Fibroblast of mammary gland (primary cell): ENCODE measurements at regions not wholly inside any gene's neighbourhood (a gene's known extent, or its start where the extent isn't known, plus 50 kb on each side); places are given as distances from the start of the nearest gene placed in this dataset.

Source experiments
- DNase-seq: peaks from one replicate; pipeline ENCODE4 v3.0.0-alpha.2; 2010; ENCODE audit warnings: low read depth
- H3K4me3 ChIP-seq: 2 replicates; pipeline ENCODE4 v1.5.1; 2011; ENCODE audit warnings: low read depth, mild to moderate bottlenecking, low read length, moderate library complexity; ENCODE audit not compliant: control insufficient read depth
- TF ChIP-seq, protein P1 (sequence below): conservative IDR thresholded peaks from 2 replicates; pipeline ENCODE4 v1.5.1; 2011; ENCODE audit warnings: low read depth, low read length, inconsistent platforms; ENCODE audit not compliant: control insufficient read depth, insufficient read depth

- TF ChIP-seq, protein P1, sequence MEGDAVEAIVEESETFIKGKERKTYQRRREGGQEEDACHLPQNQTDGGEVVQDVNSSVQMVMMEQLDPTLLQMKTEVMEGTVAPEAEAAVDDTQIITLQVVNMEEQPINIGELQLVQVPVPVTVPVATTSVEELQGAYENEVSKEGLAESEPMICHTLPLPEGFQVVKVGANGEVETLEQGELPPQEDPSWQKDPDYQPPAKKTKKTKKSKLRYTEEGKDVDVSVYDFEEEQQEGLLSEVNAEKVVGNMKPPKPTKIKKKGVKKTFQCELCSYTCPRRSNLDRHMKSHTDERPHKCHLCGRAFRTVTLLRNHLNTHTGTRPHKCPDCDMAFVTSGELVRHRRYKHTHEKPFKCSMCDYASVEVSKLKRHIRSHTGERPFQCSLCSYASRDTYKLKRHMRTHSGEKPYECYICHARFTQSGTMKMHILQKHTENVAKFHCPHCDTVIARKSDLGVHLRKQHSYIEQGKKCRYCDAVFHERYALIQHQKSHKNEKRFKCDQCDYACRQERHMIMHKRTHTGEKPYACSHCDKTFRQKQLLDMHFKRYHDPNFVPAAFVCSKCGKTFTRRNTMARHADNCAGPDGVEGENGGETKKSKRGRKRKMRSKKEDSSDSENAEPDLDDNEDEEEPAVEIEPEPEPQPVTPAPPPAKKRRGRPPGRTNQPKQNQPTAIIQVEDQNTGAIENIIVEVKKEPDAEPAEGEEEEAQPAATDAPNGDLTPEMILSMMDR = no peak
- DNase-seq = no peak
These were observed 321.3 kb upstream of the TMEM229A start for GRCh38 chr7:124354201-124354600.

DNA sequence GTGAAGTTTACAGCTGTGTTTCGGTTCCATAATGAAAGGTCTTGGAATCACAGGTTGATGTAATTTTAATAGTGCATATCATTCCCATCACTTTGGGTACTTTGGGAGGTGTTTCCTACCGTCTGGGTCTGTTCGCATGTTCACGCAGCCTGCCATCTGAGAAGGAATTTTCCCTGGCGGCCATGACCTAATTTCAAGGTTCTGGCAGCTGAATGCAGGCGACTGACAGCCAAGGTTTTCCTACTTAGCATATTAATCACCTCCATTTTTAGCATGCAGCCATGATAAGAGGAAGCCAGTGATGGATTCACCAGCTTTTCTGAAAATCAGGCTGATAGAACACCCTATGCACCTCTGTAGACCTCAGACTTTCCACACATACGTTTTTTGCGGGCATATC, 319.1 kb upstream of the TMEM229A start:
- DNase-seq = no peak
- H3K4me3 ChIP-seq = no peak overlapping the region
- TF ChIP-seq, protein P1 = no peak

More at GRCh38 chr7:124354201-124354600, 321.3 kb upstream of the TMEM229A start:
- no peak overlapping the region for H3K4me3 ChIP-seq

DNA sequence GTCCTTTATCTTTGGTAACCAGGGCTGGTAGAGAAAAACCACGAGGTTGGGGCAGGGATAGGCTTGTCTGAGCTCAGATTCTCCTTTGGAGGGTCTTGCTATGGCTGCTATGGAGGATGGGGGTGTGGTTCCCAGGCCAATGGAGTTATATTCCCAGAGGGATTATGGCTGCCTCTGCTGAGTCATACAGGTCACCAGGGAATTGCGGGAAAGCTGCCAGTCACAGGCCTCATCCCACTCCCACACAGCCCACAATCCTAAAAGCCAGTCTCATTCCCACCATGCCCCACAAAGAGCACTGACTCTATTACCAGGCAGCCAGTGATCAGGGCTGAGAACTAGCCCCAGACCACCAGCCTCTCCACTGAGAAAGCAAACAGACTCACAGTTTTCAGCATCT, 316.6 kb upstream of the TMEM229A start:
- no peak overlapping the region for H3K4me3 ChIP-seq
- no peak for DNase-seq
- TF ChIP-seq, protein P1 = no peak

GRCh38 chr7:124338861-124339260, 306.0 kb upstream of the TMEM229A start:
- H3K4me3 ChIP-seq = no peak overlapping the region
- TF ChIP-seq, protein P1 = no peak
- no peak for DNase-seq

DNA sequence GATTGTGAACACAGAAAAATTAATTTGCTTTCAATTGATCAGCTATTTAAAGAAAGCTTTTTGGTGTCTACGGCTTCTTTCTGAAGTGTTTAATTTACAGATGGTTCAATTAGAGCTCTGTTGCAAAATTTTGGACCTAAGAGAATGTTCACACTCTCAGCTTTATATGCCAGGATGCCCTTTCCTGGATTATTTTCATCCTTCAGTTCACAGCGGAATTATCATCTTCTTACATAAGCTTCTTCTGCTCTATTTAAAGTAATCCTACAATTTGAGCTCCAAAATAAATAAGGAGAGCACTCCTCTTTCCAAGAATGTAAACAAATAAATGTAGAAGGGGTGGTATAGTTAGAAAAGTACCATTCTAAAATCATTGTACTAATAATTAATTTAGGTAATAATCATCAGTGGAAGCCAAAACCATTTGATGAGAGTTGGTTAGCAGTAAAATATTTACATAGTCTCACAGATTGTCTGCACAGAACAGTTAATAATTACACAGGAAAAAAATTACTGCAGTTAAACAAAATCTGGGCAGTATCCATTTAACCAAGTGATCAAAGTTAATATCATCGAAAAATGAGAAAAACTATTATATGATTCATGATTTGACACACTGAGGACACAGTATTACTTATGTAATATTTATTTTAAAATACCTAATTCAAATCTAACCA, 298.0 kb upstream of the TMEM229A start:
- H3K4me3 ChIP-seq = no peak overlapping the region
- TF ChIP-seq, protein P1 = no peak

GRCh38 chr7:124328774-124329173, 295.9 kb upstream of the TMEM229A start:
- no peak overlapping the region for H3K4me3 ChIP-seq
- TF ChIP-seq, protein P1 = no peak
- no peak for DNase-seq

More for the DNA sequence above, 298.0 kb upstream of the TMEM229A start:
- no peak for DNase-seq

DNA sequence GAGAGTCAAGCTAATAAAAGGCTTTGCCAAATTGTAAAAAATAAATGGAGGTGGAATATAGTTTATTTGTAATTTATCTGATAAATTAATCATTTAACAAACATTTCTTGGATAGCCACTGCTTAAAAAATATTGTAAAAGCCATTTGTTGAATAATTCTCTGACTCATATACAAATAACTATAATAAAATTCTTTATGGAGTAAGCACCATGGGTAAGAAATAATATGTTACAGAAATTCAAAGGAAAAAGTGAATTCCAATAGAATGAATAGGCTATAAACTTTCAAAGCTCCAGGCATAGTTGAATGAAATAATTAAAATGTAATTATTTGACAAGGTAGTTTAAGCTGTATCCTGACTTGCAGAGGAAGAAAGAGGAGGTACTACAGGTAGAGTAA, 291.4 kb upstream of the TMEM229A start:
- TF ChIP-seq, protein P1 = no peak

More for the DNA sequence above, 291.4 kb upstream of the TMEM229A start:
- DNase-seq = no peak
- H3K4me3 ChIP-seq = no peak overlapping the region
